ENCODE measurements at regions not wholly inside any gene's neighbourhood (a gene's known extent, or its start where the extent isn't known, plus 50 kb on each side); places are given as distances from the start of the nearest gene placed in this dataset.

- TF ChIP-seq, protein P1, sequence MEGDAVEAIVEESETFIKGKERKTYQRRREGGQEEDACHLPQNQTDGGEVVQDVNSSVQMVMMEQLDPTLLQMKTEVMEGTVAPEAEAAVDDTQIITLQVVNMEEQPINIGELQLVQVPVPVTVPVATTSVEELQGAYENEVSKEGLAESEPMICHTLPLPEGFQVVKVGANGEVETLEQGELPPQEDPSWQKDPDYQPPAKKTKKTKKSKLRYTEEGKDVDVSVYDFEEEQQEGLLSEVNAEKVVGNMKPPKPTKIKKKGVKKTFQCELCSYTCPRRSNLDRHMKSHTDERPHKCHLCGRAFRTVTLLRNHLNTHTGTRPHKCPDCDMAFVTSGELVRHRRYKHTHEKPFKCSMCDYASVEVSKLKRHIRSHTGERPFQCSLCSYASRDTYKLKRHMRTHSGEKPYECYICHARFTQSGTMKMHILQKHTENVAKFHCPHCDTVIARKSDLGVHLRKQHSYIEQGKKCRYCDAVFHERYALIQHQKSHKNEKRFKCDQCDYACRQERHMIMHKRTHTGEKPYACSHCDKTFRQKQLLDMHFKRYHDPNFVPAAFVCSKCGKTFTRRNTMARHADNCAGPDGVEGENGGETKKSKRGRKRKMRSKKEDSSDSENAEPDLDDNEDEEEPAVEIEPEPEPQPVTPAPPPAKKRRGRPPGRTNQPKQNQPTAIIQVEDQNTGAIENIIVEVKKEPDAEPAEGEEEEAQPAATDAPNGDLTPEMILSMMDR (IDR thresholded peaks at IDR 0.05), result no peak
- no peak for TF ChIP-seq POLR2AphosphoS5 (IDR thresholded peaks at IDR 0.05)
- no peak for TF ChIP-seq EP300 (IDR thresholded peaks at IDR 0.05)
Observed at GRCh38 chr7:41107938-41108448, 594.9 kb downstream of the INHBA start.
